K562 (cell line): ENCODE measurements at regions not wholly inside any gene's neighbourhood (a gene's known extent, or its start where the extent isn't known, plus 50 kb on each side); places are given as distances from the start of the nearest gene placed in this dataset.
A peak's percentile ranks its signal among the peaks of the same experiment; 100 is the strongest.

Experiments
- ATAC-seq: fragments of 200-7000 bp; cut with Tn5 transposase; 3 replicates; pipeline ENCODE4 v1.9.1; 2020; ENCODE audit warnings: moderate library complexity
- BruUV-seq: library from RNA; stranded (reverse); fragments of 400-500 nt; replicated peaks from 2 replicates; lab custom pipeline; 2021; lab: Mats Ljungman, UMichigan
- CTCF ChIA-PET: fragments of 300-600 bp; formaldehyde crosslinking; extraction: SDS; loops from one replicate; lab custom pipeline; 2021; ENCODE audit warnings: low intra/inter-chr PET ratio; lab: Yijun Ruan, JAX
- POLR2A ChIA-PET: fragments of 300-600, 350-650 bp; sonication (Branson Sonifier 250); formaldehyde crosslinking; extraction: SDS; loops from one replicate; lab custom pipeline; 2021; ENCODE audit warnings: antibody characterized with exemption, inconsistent platforms; lab: Yijun Ruan, JAX
- DNase-seq, 4 experiments: peaks; one replicate each; pipeline versions ENCODE4 v3.0.0 to v3.0.0-alpha.2; 2011 to 2018; ENCODE audit warnings: low spot score in 3 of 4, mixed read lengths in 3 of 4; ENCODE audit errors: extremely low read depth in 1 of 4
- FAIRE-seq: peaks from 2 replicates; lab custom pipeline; 2011; peaks lifted over from hg19 to GRCh38; lab: Jason Lieb, UNC
- H2AFZ ChIP-seq: 2 replicates; pipeline ENCODE4 v1.6.0; 2011; ENCODE audit warnings: low read depth, low read length, control low read depth, inconsistent platforms
- H3K27ac ChIP-seq: fragments of 200-600 bp; 3 replicates; pipeline ENCODE4 v1.8.0; 2011; ENCODE audit warnings: low read depth, mild to moderate bottlenecking, control low read depth, inconsistent platforms, low read length, moderate library complexity, mixed read lengths; ENCODE audit errors: extremely low read depth
- H3K27me3 ChIP-seq, 2 experiments: fragments of 300-600 bp in 1 of 2; 2 replicates in 1 of 2; 3 replicates in 1 of 2; pipeline versions ENCODE4 v1.6.0 to v1.8.0; 2011; ENCODE audit warnings: inconsistent platforms in 2 of 2, low read length in 2 of 2, mild to moderate bottlenecking in 1 of 2, mixed read lengths in 1 of 2, moderate library complexity in 1 of 2; ENCODE audit not compliant: control insufficient read depth in 2 of 2, insufficient read depth in 2 of 2
- H3K36me3 ChIP-seq: fragments of 300-600 bp; 3 replicates; pipeline ENCODE4 v1.8.0; 2011; ENCODE audit warnings: mild to moderate bottlenecking, low read length, inconsistent platforms; ENCODE audit not compliant: control insufficient read depth, insufficient read depth
- H3K4me1 ChIP-seq, 2 experiments: fragments of 200-600 bp in 1 of 2; replicated peaks in 1 of 2; 2 replicates in 1 of 2; 3 replicates in 1 of 2; pipeline versions ENCODE4 v1.5.1 to v1.8.0; 2011; ENCODE audit warnings: inconsistent platforms in 2 of 2, low read length in 2 of 2, mild to moderate bottlenecking in 1 of 2, mixed read lengths in 1 of 2, moderate library complexity in 1 of 2; ENCODE audit not compliant: control insufficient read depth in 2 of 2, insufficient read depth in 2 of 2
- H3K4me2 ChIP-seq: 2 replicates; pipeline ENCODE4 v1.6.1; 2011; ENCODE audit warnings: low read length, control low read depth, inconsistent platforms, mixed read lengths; ENCODE audit not compliant: insufficient read depth
- H3K4me3 ChIP-seq: fragments of 200-600 bp; sonication (generic), shearing (Covaris generic); 2 replicates; pipeline ENCODE4 v1.5.1; 2016; ENCODE audit warnings: control low read depth, inconsistent platforms
- H3K79me2 ChIP-seq: fragments of 200-600 bp; 3 replicates; pipeline ENCODE4 v1.8.0; 2011; ENCODE audit warnings: low read length, inconsistent platforms; ENCODE audit not compliant: control insufficient read depth, insufficient read depth
- H3K9ac ChIP-seq, 2 experiments: 2 replicates each; pipeline versions ENCODE4 v1.6.0 to v1.6.1; 2011; ENCODE audit warnings: low read depth in 2 of 2, low read length in 2 of 2, control low read depth in 1 of 2, inconsistent platforms in 1 of 2, mild to moderate bottlenecking in 1 of 2, mixed read lengths in 1 of 2; ENCODE audit not compliant: insufficient read depth in 1 of 2
- H3K9me1 ChIP-seq: one replicate; pipeline ENCODE4 v1.6.0; 2011; ENCODE audit warnings: inconsistent platforms, mild to moderate bottlenecking, low read length, moderate library complexity; ENCODE audit not compliant: control insufficient read depth, insufficient read depth
- H3K9me3 ChIP-seq: replicated peaks from 2 replicates; pipeline ENCODE4 v1.5.1; 2011; ENCODE audit warnings: low read depth, low read length, inconsistent platforms; ENCODE audit not compliant: control insufficient read depth, insufficient read depth
- H4K20me1 ChIP-seq: replicated peaks from 2 replicates; pipeline ENCODE4 v1.6.1; 2011; ENCODE audit warnings: low read length, inconsistent platforms, mixed read lengths; ENCODE audit not compliant: control insufficient read depth, insufficient read depth
- CHD1 ChIP-seq: fragments of 200-600 bp; sonication (generic); IDR thresholded peaks from one replicate; pipeline ENCODE4 v1.6.1; 2012; ENCODE audit warnings: mild to moderate bottlenecking, moderate library complexity, low read length, inconsistent platforms
- FIP1L1 ChIP-seq: fragments of 200-400 bp; formaldehyde crosslinking; IDR thresholded peaks from 2 replicates; pipeline ENCODE4 v1.6.1; 2018; ENCODE audit warnings: mild to moderate bottlenecking, low read depth, low read length; ENCODE audit not compliant: poor library complexity, severe bottlenecking
- JUNB ChIP-seq: fragments of 450-650 bp; formaldehyde crosslinking; conservative IDR thresholded peaks from 2 replicates; pipeline ENCODE4 v1.4.0; 2020; ENCODE audit warnings: mild to moderate bottlenecking
- SREBF2 ChIP-seq: sonication (generic); formaldehyde crosslinking; IDR thresholded peaks from 2 replicates; pipeline ENCODE4 v1.4.0; 2020; ENCODE audit warnings: mild to moderate bottlenecking, missing genetic modification reagents
- STAT5B ChIP-seq: fragments of 250-450 bp; sonication (Bioruptor Pico); IDR thresholded peaks from 2 replicates; pipeline ENCODE4 v1.8.0; 2021; ENCODE audit warnings: mild to moderate bottlenecking, inconsistent platforms
- ZNF316 ChIP-seq: fragments of 450-650 bp; IDR thresholded peaks from 2 replicates; pipeline ENCODE4 v1.6.1; 2016
- ZNF445 ChIP-seq: fragments of 250-450 bp; sonication (Bioruptor Pico); IDR thresholded peaks from 2 replicates; pipeline ENCODE4 v1.4.0; 2020; ENCODE audit warnings: low read depth, mild to moderate bottlenecking, moderate library complexity
- ZNF699 ChIP-seq: fragments of 250-450 bp; sonication (Bioruptor Pico); IDR thresholded peaks from 2 replicates; pipeline ENCODE4 v1.8.0; 2021; ENCODE audit warnings: mild to moderate bottlenecking, moderate library complexity; ENCODE audit not compliant: insufficient replicate concordance
- WGBS: fragments of 100-300 bp; shearing (Covaris generic); methylation state at CpG from one replicate; pipeline ENCODE4 v1.1.6; 2016; ENCODE audit warnings: low coverage, mixed read lengths; ENCODE audit not compliant: insufficient coverage; ENCODE audit errors: missing lambda C conversion rate; 5-methylcytosine and 5-hydroxymethylcytosine counted together
- in situ Hi-C: fragments of 300-500 bp; cut with MboI; formaldehyde crosslinking; loops from 4 replicates; pipeline ENCODE4 v1.15.0; 2018; ENCODE audit warnings: inconsistent platforms, mixed read lengths
- intact Hi-C: fragments of 100-400 bp; cut with micrococcal nuclease; formaldehyde crosslinking; loops from 2 replicates; pipeline ENCODE4 v1.14.2; 2022
- TF ChIP-seq, protein P1 (sequence below): fragments of 450-650 bp; IDR thresholded peaks from 2 replicates; pipeline ENCODE4 v1.6.1; 2016; ENCODE audit warnings: mild to moderate bottlenecking
- TF ChIP-seq, protein P2 (sequence below): fragments of 250-450 bp; sonication (Bioruptor Pico); IDR thresholded peaks from 2 replicates; pipeline ENCODE4 v1.4.0; 2020

DNA sequence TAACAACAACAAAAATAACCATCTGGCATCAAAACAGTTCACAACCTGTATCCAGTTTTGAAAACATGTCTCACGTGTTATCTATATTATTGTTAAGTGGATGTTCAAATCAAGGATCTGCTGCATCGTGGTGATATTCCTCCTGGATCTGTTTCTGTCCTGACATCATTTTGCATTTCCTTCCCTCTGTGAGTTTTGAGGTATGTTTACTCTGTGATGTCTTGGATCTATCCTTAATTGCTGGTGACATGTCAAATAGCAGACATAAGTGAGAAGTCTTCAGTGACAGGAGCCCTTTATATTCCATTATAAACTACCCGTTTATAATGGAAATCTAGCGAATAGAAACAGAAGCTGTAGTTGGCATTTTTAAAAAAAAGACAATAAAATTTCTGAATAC lies 381.8 kb upstream of the NOX3 start:
- DNase-seq (no peak), ATAC-seq (no peak), FAIRE-seq (peak; percentile 57)
- H3K36me3 ChIP-seq, result no peaks in the 10 kb centered on the region
- in situ Hi-C loops, result no loop called here
- no peak overlapping the region for H2AFZ ChIP-seq
- H3K9me3 ChIP-seq, result no peaks in the 10 kb centered on the region
- H3K27me3 ChIP-seq, result no peaks in the 10 kb centered on the region
- no TSS peak for BruUV-seq
- no peak overlapping the region for H3K4me2 ChIP-seq
- intact Hi-C loops, result no loop called here
- POLR2A ChIA-PET, result no interaction called here
- no peak overlapping the region for H3K27ac ChIP-seq
- no peaks in the 10 kb centered on the region for H3K79me2 ChIP-seq
- CTCF ChIA-PET, result no interaction called here
- TF ChIP-seq, protein P1, sequence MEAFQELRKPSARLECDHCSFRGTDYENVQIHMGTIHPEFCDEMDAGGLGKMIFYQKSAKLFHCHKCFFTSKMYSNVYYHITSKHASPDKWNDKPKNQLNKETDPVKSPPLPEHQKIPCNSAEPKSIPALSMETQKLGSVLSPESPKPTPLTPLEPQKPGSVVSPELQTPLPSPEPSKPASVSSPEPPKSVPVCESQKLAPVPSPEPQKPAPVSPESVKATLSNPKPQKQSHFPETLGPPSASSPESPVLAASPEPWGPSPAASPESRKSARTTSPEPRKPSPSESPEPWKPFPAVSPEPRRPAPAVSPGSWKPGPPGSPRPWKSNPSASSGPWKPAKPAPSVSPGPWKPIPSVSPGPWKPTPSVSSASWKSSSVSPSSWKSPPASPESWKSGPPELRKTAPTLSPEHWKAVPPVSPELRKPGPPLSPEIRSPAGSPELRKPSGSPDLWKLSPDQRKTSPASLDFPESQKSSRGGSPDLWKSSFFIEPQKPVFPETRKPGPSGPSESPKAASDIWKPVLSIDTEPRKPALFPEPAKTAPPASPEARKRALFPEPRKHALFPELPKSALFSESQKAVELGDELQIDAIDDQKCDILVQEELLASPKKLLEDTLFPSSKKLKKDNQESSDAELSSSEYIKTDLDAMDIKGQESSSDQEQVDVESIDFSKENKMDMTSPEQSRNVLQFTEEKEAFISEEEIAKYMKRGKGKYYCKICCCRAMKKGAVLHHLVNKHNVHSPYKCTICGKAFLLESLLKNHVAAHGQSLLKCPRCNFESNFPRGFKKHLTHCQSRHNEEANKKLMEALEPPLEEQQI, result no peak
- TF ChIP-seq ZNF445, result no peak
- TF ChIP-seq FIP1L1, result no peak
- H3K9ac ChIP-seq, result no peak overlapping the region
- H3K4me1 ChIP-seq, result no peaks in the 10 kb centered on the region
- 0% methylated on average over 4 of the region's 4 CpGs for WGBS
- no peaks in the 10 kb centered on the region for H3K9me1 ChIP-seq
- H4K20me1 ChIP-seq, result no peaks in the 10 kb centered on the region
- H3K4me3 ChIP-seq, result no peak overlapping the region

DNA sequence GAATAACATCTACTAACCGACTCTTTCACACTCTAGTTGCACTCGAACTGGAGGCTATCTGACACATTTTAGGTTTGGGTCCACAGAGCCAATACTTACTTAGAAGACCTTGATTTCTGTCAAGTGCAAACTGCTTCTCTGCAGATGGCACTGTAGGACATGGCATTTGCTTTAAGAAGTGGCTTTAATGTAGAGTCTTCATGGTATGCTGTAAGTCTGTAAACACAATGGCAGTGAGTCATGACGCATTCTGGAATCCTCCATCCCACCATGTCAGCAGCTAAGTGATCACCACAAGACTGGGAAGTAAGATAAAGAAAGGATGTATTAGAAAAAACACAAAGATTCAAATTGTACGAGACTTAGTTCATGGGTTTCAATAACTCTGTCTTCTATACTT lies 377.0 kb upstream of the NOX3 start:
- Histone ChIP-seq H3K4me2 (no peak overlapping the region), H3K9me3 (no peaks in the 10 kb centered on the region), H3K4me3 (no peak overlapping the region), H3K36me3 (no peaks in the 10 kb centered on the region), H3K27ac (no peak overlapping the region), H3K4me1 (no peaks in the 10 kb centered on the region), H3K9ac (no peak overlapping the region), H2AFZ (no peak overlapping the region), H3K27me3 (no peaks in the 10 kb centered on the region), H3K79me2 (no peaks in the 10 kb centered on the region), H4K20me1 (no peaks in the 10 kb centered on the region), H3K9me1 (no peaks in the 10 kb centered on the region)
- ATAC-seq (no peak), DNase-seq (no peak), FAIRE-seq (peak; percentile 15)
- CTCF ChIA-PET, result no interaction called here
- intact Hi-C loops (no loop called here), in situ Hi-C loops (no loop called here)
- TF ChIP-seq, protein P2, sequence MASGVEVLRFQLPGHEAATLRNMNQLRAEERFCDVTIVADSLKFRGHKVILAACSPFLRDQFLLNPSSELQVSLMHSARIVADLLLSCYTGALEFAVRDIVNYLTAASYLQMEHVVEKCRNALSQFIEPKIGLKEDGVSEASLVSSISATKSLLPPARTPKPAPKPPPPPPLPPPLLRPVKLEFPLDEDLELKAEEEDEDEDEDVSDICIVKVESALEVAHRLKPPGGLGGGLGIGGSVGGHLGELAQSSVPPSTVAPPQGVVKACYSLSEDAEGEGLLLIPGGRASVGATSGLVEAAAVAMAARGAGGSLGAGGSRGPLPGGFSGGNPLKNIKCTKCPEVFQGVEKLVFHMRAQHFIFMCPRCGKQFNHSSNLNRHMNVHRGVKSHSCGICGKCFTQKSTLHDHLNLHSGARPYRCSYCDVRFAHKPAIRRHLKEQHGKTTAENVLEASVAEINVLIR, result no peak
- no peak for TF ChIP-seq ZNF699
- no peak for TF ChIP-seq STAT5B (CRISPR knock-in tag)
- TF ChIP-seq SREBF2, result no peak
- TF ChIP-seq JUNB (CRISPR knock-in tag), result no peak
- TF ChIP-seq ZNF316, result no peak
- TF ChIP-seq CHD1, result no peak
- BruUV-seq, result no TSS peak
- POLR2A ChIA-PET, result no interaction called here
- 2% methylated on average over 4 of the region's 4 CpGs for WGBS
